ENCODE measurements at regions not wholly inside any gene's neighbourhood (a gene's known extent, or its start where the extent isn't known, plus 50 kb on each side); places are given as distances from the start of the nearest gene placed in this dataset.

DNA sequence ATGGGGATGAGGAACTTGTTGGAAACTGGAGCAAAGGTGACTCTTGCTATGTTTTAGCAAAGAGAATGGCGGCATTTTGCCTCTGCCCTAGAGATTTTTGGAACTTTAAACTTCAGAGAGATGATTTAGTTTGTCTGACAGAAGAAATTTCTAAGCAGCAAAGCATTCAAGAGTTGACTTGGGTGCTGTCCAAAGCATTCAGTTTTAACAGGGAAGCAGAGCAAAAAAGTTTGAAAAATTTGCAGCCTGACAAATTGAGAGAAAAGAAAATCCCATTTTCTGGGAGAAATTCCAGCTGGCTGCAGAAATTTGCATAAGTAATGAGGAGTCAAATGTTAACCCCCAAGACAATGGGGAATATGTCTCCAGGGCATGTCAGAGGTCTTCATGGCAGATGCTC lies 682.3 kb upstream of the ST8SIA4 start:
- TF ChIP-seq, protein P1, sequence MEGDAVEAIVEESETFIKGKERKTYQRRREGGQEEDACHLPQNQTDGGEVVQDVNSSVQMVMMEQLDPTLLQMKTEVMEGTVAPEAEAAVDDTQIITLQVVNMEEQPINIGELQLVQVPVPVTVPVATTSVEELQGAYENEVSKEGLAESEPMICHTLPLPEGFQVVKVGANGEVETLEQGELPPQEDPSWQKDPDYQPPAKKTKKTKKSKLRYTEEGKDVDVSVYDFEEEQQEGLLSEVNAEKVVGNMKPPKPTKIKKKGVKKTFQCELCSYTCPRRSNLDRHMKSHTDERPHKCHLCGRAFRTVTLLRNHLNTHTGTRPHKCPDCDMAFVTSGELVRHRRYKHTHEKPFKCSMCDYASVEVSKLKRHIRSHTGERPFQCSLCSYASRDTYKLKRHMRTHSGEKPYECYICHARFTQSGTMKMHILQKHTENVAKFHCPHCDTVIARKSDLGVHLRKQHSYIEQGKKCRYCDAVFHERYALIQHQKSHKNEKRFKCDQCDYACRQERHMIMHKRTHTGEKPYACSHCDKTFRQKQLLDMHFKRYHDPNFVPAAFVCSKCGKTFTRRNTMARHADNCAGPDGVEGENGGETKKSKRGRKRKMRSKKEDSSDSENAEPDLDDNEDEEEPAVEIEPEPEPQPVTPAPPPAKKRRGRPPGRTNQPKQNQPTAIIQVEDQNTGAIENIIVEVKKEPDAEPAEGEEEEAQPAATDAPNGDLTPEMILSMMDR (IDR thresholded peaks at IDR 0.05; ENCODE audit: low read depth, low read length, poor library complexity, severe bottlenecking), result no peak
- TF ChIP-seq EZH2phosphoT487 (IDR thresholded peaks at IDR 0.05; ENCODE audit: borderline replicate concordance, low read length), result no peak

All from DOHH2 (cell line).